ENCODE measurements at regions not wholly inside any gene's neighbourhood (a gene's known extent, or its start where the extent isn't known, plus 50 kb on each side); places are given as distances from the start of the nearest gene placed in this dataset.

DNA sequence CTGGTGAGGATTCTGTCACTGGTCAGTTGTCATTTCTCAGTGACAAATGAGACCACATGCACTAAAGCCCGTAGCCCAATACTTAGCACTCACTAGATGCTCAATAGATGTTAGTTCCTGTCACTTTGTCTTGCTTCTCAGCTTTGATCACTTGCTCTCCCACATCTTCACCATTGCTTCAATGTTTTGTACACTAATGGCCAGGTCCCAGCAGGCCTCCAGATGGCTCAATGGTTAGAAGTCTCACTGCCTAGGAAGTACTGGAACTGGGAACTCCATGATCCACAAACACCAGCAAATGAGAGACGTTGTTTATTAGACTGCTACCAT is 502.8 kb upstream of the JARID2 start:
- H3K4me2 ChIP-seq (ENCODE audit: low read length): no peak overlapping the region
- no peaks in the 10 kb centered on the region for H3K79me2 ChIP-seq
- no peaks in the 10 kb centered on the region for H3K9me3 ChIP-seq (ENCODE audit: control insufficient read depth, low read length)
- no peak overlapping the region for H3K4me3 ChIP-seq (ENCODE audit: low read depth, low read length)
- H2AFZ ChIP-seq: no peak overlapping the region
- no peak overlapping the region for H3K9ac ChIP-seq
- no peaks in the 10 kb centered on the region for H3K27me3 ChIP-seq (ENCODE audit: control insufficient read depth, insufficient read depth, low read length)
- no peaks in the 10 kb centered on the region for H3K4me1 ChIP-seq
- no peak overlapping the region for H3K27ac ChIP-seq
- TF ChIP-seq, protein P1, sequence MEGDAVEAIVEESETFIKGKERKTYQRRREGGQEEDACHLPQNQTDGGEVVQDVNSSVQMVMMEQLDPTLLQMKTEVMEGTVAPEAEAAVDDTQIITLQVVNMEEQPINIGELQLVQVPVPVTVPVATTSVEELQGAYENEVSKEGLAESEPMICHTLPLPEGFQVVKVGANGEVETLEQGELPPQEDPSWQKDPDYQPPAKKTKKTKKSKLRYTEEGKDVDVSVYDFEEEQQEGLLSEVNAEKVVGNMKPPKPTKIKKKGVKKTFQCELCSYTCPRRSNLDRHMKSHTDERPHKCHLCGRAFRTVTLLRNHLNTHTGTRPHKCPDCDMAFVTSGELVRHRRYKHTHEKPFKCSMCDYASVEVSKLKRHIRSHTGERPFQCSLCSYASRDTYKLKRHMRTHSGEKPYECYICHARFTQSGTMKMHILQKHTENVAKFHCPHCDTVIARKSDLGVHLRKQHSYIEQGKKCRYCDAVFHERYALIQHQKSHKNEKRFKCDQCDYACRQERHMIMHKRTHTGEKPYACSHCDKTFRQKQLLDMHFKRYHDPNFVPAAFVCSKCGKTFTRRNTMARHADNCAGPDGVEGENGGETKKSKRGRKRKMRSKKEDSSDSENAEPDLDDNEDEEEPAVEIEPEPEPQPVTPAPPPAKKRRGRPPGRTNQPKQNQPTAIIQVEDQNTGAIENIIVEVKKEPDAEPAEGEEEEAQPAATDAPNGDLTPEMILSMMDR (IDR thresholded peaks at IDR 0.05): no peak
- no peaks in the 10 kb centered on the region for H3K36me3 ChIP-seq (ENCODE audit: control insufficient read depth, insufficient read depth, low read length)

DNA sequence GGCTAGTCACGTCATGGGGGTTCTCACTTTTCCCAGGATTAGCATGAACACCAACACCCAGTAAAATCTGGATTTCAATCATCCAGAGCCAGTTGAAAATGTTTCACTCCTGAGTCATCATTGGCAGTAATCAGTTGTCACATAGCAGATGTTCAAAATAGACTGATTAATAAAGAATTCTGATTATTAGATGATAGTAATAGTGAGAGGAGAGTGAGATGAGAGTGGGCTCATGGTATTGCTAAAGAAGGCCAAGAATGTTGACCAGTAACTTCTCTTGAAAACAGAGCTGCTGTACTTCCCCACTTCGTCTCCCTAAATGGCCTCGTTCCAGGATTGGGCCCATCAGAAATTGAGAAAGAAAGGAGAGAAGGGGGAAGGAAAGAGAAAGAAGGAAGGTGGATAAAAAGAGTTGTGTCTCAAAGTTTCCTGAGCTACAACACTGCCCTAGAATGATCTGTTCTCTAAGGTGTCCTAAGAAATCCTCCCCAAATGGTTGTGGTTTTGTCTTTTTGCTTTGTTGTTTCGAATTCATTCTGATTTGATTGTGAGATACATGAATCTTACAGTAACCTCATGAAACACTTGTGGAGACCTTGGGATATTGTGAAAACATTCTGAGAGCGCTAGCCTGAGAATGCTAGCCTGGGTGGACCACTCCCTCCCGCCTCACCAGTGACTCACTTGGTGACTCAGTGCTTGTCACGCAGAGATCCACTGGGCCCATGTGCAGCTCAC is 502.2 kb upstream of the JARID2 start:
- H2AFZ ChIP-seq: no peak overlapping the region
- H3K9me3 ChIP-seq (ENCODE audit: control insufficient read depth, low read length): no peaks in the 10 kb centered on the region

DNA sequence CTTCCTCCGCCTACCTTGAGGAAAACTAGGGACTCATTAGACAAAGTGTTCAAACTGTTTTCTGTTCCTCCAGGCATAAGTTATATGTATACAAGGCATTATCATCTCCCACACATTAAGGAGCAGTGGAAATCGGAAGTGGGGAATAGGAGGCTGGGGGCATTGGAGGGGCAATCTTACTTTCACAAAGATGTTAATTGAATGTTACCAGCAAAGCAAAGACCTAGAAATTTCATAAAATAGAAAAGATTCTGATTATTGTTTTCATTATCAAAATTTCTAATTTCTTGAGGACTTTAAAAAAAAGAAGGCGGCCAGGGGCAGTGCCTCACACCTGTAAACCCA is 501.7 kb upstream of the JARID2 start:
- Histone ChIP-seq H3K4me1 (no peaks in the 10 kb centered on the region), H3K4me2 (ENCODE audit: low read length) (no peak overlapping the region), H2AFZ (no peak overlapping the region), H3K9me3 (ENCODE audit: control insufficient read depth, low read length) (no peaks in the 10 kb centered on the region), H3K27ac (no peak overlapping the region), H3K36me3 (ENCODE audit: control insufficient read depth, insufficient read depth, low read length) (no peaks in the 10 kb centered on the region), H3K27me3 (ENCODE audit: control insufficient read depth, insufficient read depth, low read length) (no peaks in the 10 kb centered on the region), H3K9ac (no peak overlapping the region), H3K79me2 (no peaks in the 10 kb centered on the region), H3K4me3 (ENCODE audit: low read depth, low read length) (no peak overlapping the region)
- TF ChIP-seq, protein P1 (IDR thresholded peaks at IDR 0.05): no peak

More for the DNA sequence above, 502.2 kb upstream of the JARID2 start:
- Histone ChIP-seq H3K4me3 (ENCODE audit: low read depth, low read length) (no peak overlapping the region), H3K4me1 (no peaks in the 10 kb centered on the region), H3K9ac (no peak overlapping the region), H3K27me3 (ENCODE audit: control insufficient read depth, insufficient read depth, low read length) (no peaks in the 10 kb centered on the region), H3K79me2 (no peaks in the 10 kb centered on the region), H3K4me2 (ENCODE audit: low read length) (no peak overlapping the region), H3K36me3 (ENCODE audit: control insufficient read depth, insufficient read depth, low read length) (no peaks in the 10 kb centered on the region), H3K27ac (no peak overlapping the region)
- TF ChIP-seq, protein P1 (IDR thresholded peaks at IDR 0.05): no peak

DNA sequence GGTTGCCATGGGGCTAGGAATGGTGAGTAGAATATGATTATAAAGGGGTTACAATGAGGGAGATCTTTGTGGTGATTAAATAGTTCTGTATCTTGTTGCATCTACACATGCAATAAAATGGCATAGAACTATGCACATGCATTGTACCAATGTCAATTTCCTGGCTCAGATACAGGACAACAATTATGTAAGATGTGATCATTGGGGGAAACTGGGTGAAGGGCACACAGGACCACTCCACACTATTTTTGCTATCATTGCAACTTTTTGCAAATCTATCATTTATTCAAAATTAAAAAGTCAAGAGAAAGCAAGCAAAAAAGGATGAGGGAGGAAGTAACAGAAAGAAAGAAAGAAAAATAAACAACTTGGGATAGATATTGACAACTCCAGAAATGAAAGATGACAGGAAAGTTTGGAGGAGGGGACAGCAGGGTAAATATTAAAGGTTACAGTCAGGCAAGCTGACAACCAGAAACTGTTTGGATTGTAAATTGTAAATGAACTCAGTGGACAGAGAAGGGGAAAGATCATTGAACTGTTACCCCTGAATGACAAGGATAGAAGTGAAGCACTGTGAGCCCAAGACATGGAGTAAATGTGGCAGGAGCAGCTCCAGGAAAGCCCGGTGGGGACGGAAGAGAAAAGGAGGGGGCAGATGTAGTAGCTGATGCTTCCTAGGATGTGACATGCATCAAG is 499.6 kb upstream of the JARID2 start:
- no peaks in the 10 kb centered on the region for H3K4me1 ChIP-seq
- H3K27me3 ChIP-seq (ENCODE audit: control insufficient read depth, insufficient read depth, low read length): no peaks in the 10 kb centered on the region
- no peaks in the 10 kb centered on the region for H3K9me3 ChIP-seq (ENCODE audit: control insufficient read depth, low read length)
- H3K36me3 ChIP-seq (ENCODE audit: control insufficient read depth, insufficient read depth, low read length): no peaks in the 10 kb centered on the region
- H2AFZ ChIP-seq: no peak overlapping the region
- no peaks in the 10 kb centered on the region for H3K79me2 ChIP-seq
- TF ChIP-seq, protein P1 (IDR thresholded peaks at IDR 0.05): no peak
- no peak overlapping the region for H3K4me2 ChIP-seq (ENCODE audit: low read length)
- H3K4me3 ChIP-seq (ENCODE audit: low read depth, low read length): no peak overlapping the region
- no peak overlapping the region for H3K9ac ChIP-seq
- no peak overlapping the region for H3K27ac ChIP-seq

All from parathyroid adenoma (tissue), 2 donors.